Trophoblast cell (in vitro differentiated cells and primary cell): ENCODE measurements at regions not wholly inside any gene's neighbourhood (a gene's known extent, or its start where the extent isn't known, plus 50 kb on each side); places are given as distances from the start of the nearest gene placed in this dataset.

ENCODE experiments used
- DNase-seq, 2 donors: peaks; one replicate each; pipeline ENCODE4 v3.0.0-alpha.2; 2016
- H2AFZ ChIP-seq: 2 replicates; pipeline ENCODE4 v1.6.1; 2013; ENCODE audit warnings: low read length, moderate library complexity, mild to moderate bottlenecking; ENCODE audit not compliant: insufficient read depth, poor library complexity
- H2AK5ac ChIP-seq: 2 replicates; pipeline ENCODE4 v1.6.1; 2013; ENCODE audit warnings: mild to moderate bottlenecking, low read length
- H2BK120ac ChIP-seq: 2 replicates; pipeline ENCODE4 v1.6.1; 2013; ENCODE audit warnings: low read length, mild to moderate bottlenecking, moderate library complexity; ENCODE audit not compliant: insufficient read depth, poor library complexity
- H2BK12ac ChIP-seq: 2 replicates; pipeline ENCODE4 v1.6.1; 2013; ENCODE audit warnings: mild to moderate bottlenecking, low read length, moderate library complexity
- H2BK5ac ChIP-seq: 2 replicates; pipeline ENCODE4 v1.6.1; 2013; ENCODE audit warnings: low read length, low read depth, moderate library complexity, mild to moderate bottlenecking; ENCODE audit not compliant: poor library complexity
- H3K14ac ChIP-seq: 2 replicates; pipeline ENCODE4 v1.6.1; 2013; ENCODE audit warnings: mild to moderate bottlenecking, low read length
- H3K18ac ChIP-seq: 2 replicates; pipeline ENCODE4 v1.6.1; 2013; ENCODE audit warnings: mild to moderate bottlenecking, low read length
- H3K23ac ChIP-seq: 2 replicates; pipeline ENCODE4 v1.6.1; 2013; ENCODE audit warnings: low read length
- H3K27ac ChIP-seq: 2 replicates; pipeline ENCODE4 v1.5.1; 2013; ENCODE audit warnings: low read depth, mild to moderate bottlenecking, inconsistent platforms, low read length, moderate library complexity
- H3K27me3 ChIP-seq: 2 replicates; pipeline ENCODE4 v1.6.1; 2013; ENCODE audit warnings: inconsistent platforms, mild to moderate bottlenecking, low read length, moderate library complexity; ENCODE audit not compliant: insufficient read depth
- H3K36me3 ChIP-seq, 2 experiments: 1 replicate in 1 of 2; 2 replicates in 1 of 2; pipeline ENCODE4 v1.6.1; 2013; ENCODE audit warnings: low read length in 2 of 2, mild to moderate bottlenecking in 2 of 2, moderate library complexity in 1 of 2; ENCODE audit not compliant: insufficient read depth in 2 of 2, control insufficient read depth in 1 of 2
- H3K4ac ChIP-seq: 2 replicates; pipeline ENCODE4 v1.6.1; 2013; ENCODE audit warnings: low read depth, mild to moderate bottlenecking, low read length, moderate library complexity
- H3K4me1 ChIP-seq, 2 experiments: 1 replicate in 1 of 2; 2 replicates in 1 of 2; pipeline ENCODE4 v1.6.1; 2013; ENCODE audit warnings: low read length in 2 of 2, mild to moderate bottlenecking in 2 of 2, moderate library complexity in 1 of 2; ENCODE audit not compliant: insufficient read depth in 2 of 2, control insufficient read depth in 1 of 2
- H3K4me2 ChIP-seq: 2 replicates; pipeline ENCODE4 v1.6.1; 2013; ENCODE audit warnings: inconsistent platforms, mild to moderate bottlenecking, low read length, moderate library complexity
- H3K4me3 ChIP-seq: 2 replicates; pipeline ENCODE4 v1.5.1; 2013; ENCODE audit warnings: mild to moderate bottlenecking, low read depth, low read length, inconsistent platforms
- H3K79me1 ChIP-seq: one replicate; pipeline ENCODE4 v1.6.1; 2013; ENCODE audit warnings: low read length
- H3K79me2 ChIP-seq: 2 replicates; pipeline ENCODE4 v1.6.1; 2013; ENCODE audit warnings: low read length, mild to moderate bottlenecking; ENCODE audit not compliant: control insufficient read depth, insufficient read depth, poor library complexity
- H3K9ac ChIP-seq: 2 replicates; pipeline ENCODE4 v1.6.1; 2013; ENCODE audit warnings: mild to moderate bottlenecking, low read length
- H3K9me3 ChIP-seq: 2 replicates; pipeline ENCODE4 v1.6.1; 2013; ENCODE audit warnings: low read depth, mild to moderate bottlenecking, control low read depth, inconsistent platforms, low read length; ENCODE audit not compliant: insufficient read depth
- H4K12ac ChIP-seq: 2 replicates; pipeline ENCODE4 v1.6.1; 2013; ENCODE audit warnings: low read depth, mild to moderate bottlenecking, low read length, moderate library complexity
- H4K8ac ChIP-seq: 2 replicates; pipeline ENCODE4 v1.6.1; 2013; ENCODE audit warnings: low read depth, mild to moderate bottlenecking, low read length, moderate library complexity
- H4K91ac ChIP-seq: one replicate; pipeline ENCODE4 v1.6.1; 2013; ENCODE audit warnings: low read depth, mild to moderate bottlenecking, low read length, moderate library complexity
- WGBS: extraction: QIAGEN DNeasy Blood & Tissue Kit; methylation state at CpG from one replicate; pipeline ENCODE4 v1.1.7; 2013; ENCODE audit warnings: missing lambda C conversion rate; ENCODE audit not compliant: insufficient read length, insufficient coverage; ENCODE audit errors: extremely low coverage; 5-methylcytosine and 5-hydroxymethylcytosine counted together

DNA sequence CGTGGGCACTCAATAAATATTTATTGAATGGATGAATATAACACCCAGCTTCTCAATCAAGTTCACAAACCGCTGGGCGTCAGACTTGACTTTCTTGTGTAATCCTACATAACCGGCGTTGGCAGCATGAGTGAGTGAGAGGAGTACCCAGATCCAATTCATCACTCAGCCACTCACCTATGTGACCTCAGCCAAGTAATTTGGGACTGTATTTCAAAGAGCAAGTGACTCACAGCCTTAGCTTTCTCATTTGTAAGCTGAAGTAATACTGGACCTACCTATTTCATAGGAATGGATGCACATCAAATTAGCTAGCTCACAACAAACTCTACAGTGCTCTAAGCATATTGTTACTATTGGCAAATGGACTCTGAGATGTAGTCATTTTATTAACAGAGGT, 53.8 kb upstream of the FAM204A start:
- H3K4ac ChIP-seq: no peak overlapping the region
- no CpG with 5 or more reads among the region's 5 CpGs for WGBS
- H2BK5ac ChIP-seq: no peak overlapping the region
- H3K79me2 ChIP-seq: no peaks in the 10 kb centered on the region
- no peak overlapping the region for H3K14ac ChIP-seq
- H3K9ac ChIP-seq: no peak overlapping the region
- peaks cover 2% of the 10 kb centered on the region for H3K9me3 ChIP-seq
- H2BK12ac ChIP-seq: no peak overlapping the region
- no peak overlapping the region for H3K4me3 ChIP-seq
- no peak overlapping the region for H3K23ac ChIP-seq
- no peak overlapping the region for H2BK120ac ChIP-seq
- H3K79me1 ChIP-seq: no peaks in the 10 kb centered on the region
- no peaks in the 10 kb centered on the region for H3K36me3 ChIP-seq
- no peak overlapping the region for H4K91ac ChIP-seq
- no peak overlapping the region for H2AK5ac ChIP-seq
- no peaks in the 10 kb centered on the region for H3K4me1 ChIP-seq
- H3K27me3 ChIP-seq: no peaks in the 10 kb centered on the region
- H4K8ac ChIP-seq: no peak overlapping the region
- H4K12ac ChIP-seq: no peak overlapping the region
- no peak overlapping the region for H3K18ac ChIP-seq
- H3K27ac ChIP-seq: no peak overlapping the region
- no peak overlapping the region for H3K4me2 ChIP-seq
- no peak for DNase-seq
- H2AFZ ChIP-seq: no peak overlapping the region

DNA sequence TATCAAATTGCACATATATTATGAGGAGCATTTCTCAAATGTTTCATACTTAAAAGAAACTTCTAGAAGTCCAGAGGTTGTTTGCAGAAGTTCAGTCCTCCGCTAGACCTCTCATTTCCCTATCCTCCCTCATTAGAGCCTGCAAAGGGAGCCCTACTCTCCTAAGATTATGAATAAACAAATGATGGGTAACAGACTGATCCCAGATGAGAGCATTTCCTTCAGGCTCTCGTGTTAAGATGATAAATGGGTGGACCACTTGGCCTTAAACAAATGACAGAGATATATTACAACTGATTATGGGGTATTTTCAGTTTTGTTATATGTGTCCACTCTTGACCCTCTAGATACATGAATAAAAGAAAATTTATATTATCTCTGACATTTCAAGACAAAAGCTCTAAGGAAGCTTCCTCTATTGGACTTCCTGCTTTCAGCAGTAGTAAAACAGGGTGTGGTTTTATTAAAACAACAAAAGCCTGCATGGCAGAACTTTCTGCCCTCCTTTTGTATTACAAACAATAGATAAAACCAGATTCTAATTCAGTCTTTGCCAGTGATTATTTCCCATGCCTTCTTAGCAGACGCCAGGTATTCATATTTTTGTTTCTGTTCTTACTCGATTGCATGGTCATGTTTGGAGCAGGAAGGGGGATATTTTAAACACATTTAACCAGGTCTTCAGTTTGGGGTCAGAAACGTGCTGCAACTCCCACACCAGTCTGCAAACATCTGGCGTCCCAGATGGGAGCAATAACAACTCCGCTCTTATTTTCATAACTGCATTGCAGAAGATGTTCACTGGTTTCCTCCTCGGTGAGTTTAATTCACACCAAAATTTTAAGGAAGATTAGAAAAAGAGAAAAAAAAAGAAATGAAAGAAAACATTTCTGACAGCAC, 52.4 kb upstream of the FAM204A start:
- H3K27me3 ChIP-seq: no peaks in the 10 kb centered on the region
- no peaks in the 10 kb centered on the region for H3K79me2 ChIP-seq
- no peaks in the 10 kb centered on the region for H3K79me1 ChIP-seq
- no peak overlapping the region for H3K4me2 ChIP-seq
- no peak overlapping the region for H3K23ac ChIP-seq
- H3K4me3 ChIP-seq: no peak overlapping the region
- no CpG with 5 or more reads among the region's 8 CpGs for WGBS
- no peak overlapping the region for H3K4ac ChIP-seq
- no peak overlapping the region for H3K27ac ChIP-seq
- H4K8ac ChIP-seq: no peak overlapping the region
- H4K12ac ChIP-seq: no peak overlapping the region
- H3K14ac ChIP-seq: no peak overlapping the region
- H2AK5ac ChIP-seq: no peak overlapping the region
- no peak for DNase-seq
- H3K36me3 ChIP-seq: no peaks in the 10 kb centered on the region
- no peak overlapping the region for H3K18ac ChIP-seq
- no peak overlapping the region for H3K9ac ChIP-seq
- no peak overlapping the region for H2AFZ ChIP-seq
- H2BK12ac ChIP-seq: no peak overlapping the region
- H3K4me1 ChIP-seq: no peaks in the 10 kb centered on the region
- H4K91ac ChIP-seq: no peak overlapping the region
- H2BK120ac ChIP-seq: no peak overlapping the region
- no peak overlapping the region for H2BK5ac ChIP-seq
- peaks cover 2% of the 10 kb centered on the region for H3K9me3 ChIP-seq

DNA sequence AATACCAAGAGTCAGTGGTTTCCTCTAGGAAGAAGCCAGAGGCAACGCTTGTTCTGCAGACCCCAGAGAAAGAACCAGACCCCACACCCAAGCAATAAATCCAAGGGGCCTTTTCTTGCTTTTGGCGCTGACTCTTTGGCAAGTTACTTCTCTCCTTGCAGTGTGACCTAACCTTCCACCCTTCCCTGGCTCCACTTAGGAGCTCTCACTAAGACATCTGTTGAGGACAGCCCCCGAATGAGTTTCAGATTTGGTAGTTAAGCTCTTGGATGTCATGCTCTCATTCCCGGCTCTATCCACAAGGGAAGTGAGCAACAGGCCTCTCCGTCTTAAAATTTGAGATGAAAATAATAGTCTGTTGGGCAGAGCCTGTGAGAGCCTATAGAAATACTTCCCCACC, 50.6 kb upstream of the FAM204A start:
- Histone ChIP-seq H3K79me1 (no peaks in the 10 kb centered on the region), H3K9me3 (peaks cover 2% of the 10 kb centered on the region), H2BK120ac (no peak overlapping the region), H3K4me2 (no peak overlapping the region), H2BK5ac (no peak overlapping the region), H3K23ac (no peak overlapping the region), H3K18ac (no peak overlapping the region), H4K12ac (no peak overlapping the region), H3K9ac (no peak overlapping the region), H3K27me3 (no peaks in the 10 kb centered on the region), H4K8ac (no peak overlapping the region), H3K14ac (no peak overlapping the region), H3K4ac (no peak overlapping the region), H3K27ac (no peak overlapping the region), H3K4me1 (no peaks in the 10 kb centered on the region), H2AFZ (no peak overlapping the region), H2AK5ac (no peak overlapping the region), H4K91ac (no peak overlapping the region), H3K36me3 (no peaks in the 10 kb centered on the region), H3K4me3 (no peak overlapping the region), H3K79me2 (no peaks in the 10 kb centered on the region), H2BK12ac (no peak overlapping the region)
- WGBS: no CpG with 5 or more reads among the region's 5 CpGs
- DNase-seq: no peak
